Progenitor cell of endocrine pancreas (in vitro differentiated cells): ENCODE measurements at regions not wholly inside any gene's neighbourhood (a gene's known extent, or its start where the extent isn't known, plus 50 kb on each side); places are given as distances from the start of the nearest gene placed in this dataset.

Source experiments
- DNase-seq: peaks from one replicate; pipeline ENCODE4 v3.0.0; 2021; ENCODE audit warnings: low spot score; ENCODE audit not compliant: unreplicated experiment
- H3K27ac Mint-ChIP-seq: 2 replicates; pipeline ENCODE4 v1.8.0; 2021; ENCODE audit warnings: mild to moderate bottlenecking, moderate library complexity, mixed read lengths
- H3K27me3 Mint-ChIP-seq: 2 replicates; pipeline ENCODE4 v1.8.0; 2021; ENCODE audit warnings: mixed read lengths
- H3K36me3 Mint-ChIP-seq: 2 replicates; pipeline ENCODE4 v1.8.0; 2022; ENCODE audit warnings: mixed read lengths; ENCODE audit not compliant: insufficient read depth
- H3K4me1 Mint-ChIP-seq: 2 replicates; pipeline ENCODE4 v1.8.0; 2021; ENCODE audit warnings: low read depth, mixed read lengths
- H3K4me3 Mint-ChIP-seq: 2 replicates; pipeline ENCODE4 v1.8.0; 2021; ENCODE audit warnings: low read depth, mild to moderate bottlenecking, moderate library complexity, mixed read lengths
- H3K9me3 Mint-ChIP-seq: 2 replicates; pipeline ENCODE4 v1.8.0; 2021; ENCODE audit warnings: low read depth, mixed read lengths
- TF ChIP-seq, protein P1 (sequence below): fragments of 200-600 bp; sonication (generic); IDR thresholded peaks from one replicate; pipeline ENCODE4 v1.5.0; 2021; ENCODE audit warnings: antibody characterized with exemption, mild to moderate bottlenecking; ENCODE audit not compliant: unreplicated experiment

DNA sequence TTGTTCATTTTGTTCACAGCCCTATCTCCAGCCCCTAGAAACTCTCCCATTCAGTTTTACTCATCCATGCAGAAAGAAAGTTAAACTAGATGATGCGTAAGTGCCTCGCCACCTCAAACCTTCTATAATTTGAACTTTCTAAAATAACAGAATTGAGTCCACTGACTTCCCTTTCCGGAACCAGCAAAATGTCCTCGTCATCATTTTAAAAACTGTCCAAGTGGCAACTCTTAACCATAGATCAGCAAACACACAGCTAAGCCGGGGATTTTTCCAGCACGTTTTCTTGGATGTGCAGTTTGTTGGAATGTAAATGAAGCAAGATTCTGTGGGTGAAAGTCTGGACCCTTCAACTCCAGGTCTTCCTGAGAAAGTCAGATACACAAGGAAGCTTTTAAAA is 369.7 kb upstream of the ERCC4 start:
- Mint-ChIP-seq H3K36me3 (no peaks in the 10 kb centered on the region), H3K27me3 (peaks cover 6% of the 10 kb centered on the region), H3K4me1 (no peaks in the 10 kb centered on the region), H3K4me3 (no peak overlapping the region), H3K9me3 (no peaks in the 10 kb centered on the region), H3K27ac (no peak overlapping the region)
- DNase-seq, result no peak
- TF ChIP-seq, protein P1, sequence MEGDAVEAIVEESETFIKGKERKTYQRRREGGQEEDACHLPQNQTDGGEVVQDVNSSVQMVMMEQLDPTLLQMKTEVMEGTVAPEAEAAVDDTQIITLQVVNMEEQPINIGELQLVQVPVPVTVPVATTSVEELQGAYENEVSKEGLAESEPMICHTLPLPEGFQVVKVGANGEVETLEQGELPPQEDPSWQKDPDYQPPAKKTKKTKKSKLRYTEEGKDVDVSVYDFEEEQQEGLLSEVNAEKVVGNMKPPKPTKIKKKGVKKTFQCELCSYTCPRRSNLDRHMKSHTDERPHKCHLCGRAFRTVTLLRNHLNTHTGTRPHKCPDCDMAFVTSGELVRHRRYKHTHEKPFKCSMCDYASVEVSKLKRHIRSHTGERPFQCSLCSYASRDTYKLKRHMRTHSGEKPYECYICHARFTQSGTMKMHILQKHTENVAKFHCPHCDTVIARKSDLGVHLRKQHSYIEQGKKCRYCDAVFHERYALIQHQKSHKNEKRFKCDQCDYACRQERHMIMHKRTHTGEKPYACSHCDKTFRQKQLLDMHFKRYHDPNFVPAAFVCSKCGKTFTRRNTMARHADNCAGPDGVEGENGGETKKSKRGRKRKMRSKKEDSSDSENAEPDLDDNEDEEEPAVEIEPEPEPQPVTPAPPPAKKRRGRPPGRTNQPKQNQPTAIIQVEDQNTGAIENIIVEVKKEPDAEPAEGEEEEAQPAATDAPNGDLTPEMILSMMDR, result no peak

DNA sequence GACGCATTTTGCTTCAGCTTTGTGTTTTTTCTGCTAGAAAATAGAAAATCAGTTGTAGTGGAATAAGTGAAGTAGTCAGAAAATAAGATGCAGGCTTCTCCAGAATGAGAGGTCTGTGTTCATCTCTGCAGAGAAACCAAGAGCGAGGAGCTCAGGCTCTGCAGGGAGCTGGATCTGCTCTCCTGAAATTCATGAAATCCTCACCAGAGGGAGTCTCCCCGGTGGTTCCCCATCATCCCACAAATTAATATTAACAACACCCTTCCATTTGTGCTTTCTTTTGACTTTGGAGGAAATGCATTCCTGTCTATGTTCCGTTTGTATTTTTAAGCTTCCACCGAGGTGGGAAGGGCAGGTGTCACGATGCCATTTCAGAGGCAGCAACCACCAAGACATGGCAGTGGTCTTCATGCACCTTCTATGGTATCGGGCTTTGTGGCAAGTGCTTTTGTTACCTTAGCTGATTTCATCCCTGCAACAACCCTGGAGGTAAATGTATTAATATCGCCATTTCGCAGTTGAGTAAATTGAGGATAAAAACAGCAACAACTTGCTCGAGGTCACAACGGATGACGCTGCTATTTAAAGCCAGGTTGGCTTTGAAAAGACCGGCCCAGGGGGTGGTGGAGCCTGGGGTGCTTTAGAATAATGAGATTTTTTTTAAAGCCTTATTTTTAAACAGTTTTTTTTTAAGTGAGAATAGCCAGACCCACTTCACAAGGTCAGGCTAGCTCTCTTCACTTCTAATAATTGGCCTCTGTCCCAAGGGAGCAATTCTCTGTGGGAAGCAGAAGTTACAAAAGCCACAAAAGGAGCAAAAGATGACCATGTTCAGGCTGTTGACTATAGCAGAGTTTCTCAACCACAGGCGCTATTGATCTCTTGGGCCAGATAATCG is 367.6 kb upstream of the ERCC4 start:
- TF ChIP-seq, protein P1, result peak; percentile 29
- Mint-ChIP-seq H3K36me3 (no peaks in the 10 kb centered on the region), H3K27me3 (peaks cover 3% of the 10 kb centered on the region), H3K27ac (no peak overlapping the region), H3K4me3 (no peak overlapping the region), H3K4me1 (no peaks in the 10 kb centered on the region), H3K9me3 (no peaks in the 10 kb centered on the region)
- no peak for DNase-seq

DNA sequence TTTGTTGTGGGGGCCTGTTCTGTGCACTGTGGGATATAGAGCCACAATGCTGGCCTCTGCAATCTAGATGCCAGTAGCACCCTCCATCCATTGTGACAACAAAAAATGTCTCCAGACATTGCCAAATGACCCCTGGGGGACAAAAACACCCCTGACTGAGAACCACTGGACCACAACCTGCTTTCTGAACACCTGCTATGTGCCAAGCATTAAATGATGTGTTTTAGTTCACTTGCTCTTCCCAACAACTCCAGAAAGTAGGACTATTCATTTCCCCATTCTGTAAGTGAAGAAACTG is 367.0 kb upstream of the ERCC4 start:
- Mint-ChIP-seq H3K27ac (no peak overlapping the region), H3K4me1 (no peaks in the 10 kb centered on the region), H3K9me3 (no peaks in the 10 kb centered on the region), H3K36me3 (no peaks in the 10 kb centered on the region), H3K27me3 (peaks cover 3% of the 10 kb centered on the region), H3K4me3 (no peak overlapping the region)
- TF ChIP-seq, protein P1, result no peak
- DNase-seq, result no peak

DNA sequence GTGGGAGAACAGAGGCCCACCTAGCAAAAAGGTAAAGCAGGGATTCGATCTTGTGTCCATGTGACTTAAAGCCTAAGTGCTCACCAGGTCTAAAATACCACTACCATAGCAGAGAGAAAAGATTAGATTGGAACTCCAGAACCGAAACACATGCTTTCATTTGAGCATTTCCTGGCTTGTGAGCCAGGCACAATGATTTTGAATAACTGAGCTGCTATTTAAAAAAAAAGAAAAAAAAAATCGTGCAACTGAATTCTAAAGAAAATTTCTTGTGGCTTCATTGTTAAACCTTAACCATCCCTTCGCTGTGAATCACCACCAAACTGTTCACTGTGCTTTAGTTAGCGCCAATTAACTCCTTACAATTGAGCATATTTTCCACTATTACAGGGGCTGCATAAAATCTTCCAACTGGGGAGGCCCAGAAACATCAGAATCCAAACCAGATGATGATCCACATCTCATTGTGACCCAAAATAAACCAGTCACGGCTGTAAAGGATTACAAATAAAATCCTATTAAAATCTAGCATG is 366.4 kb upstream of the ERCC4 start:
- no peak overlapping the region for H3K27ac Mint-ChIP-seq
- H3K36me3 Mint-ChIP-seq, result no peaks in the 10 kb centered on the region
- TF ChIP-seq, protein P1, result no peak
- peaks cover 3% of the 10 kb centered on the region for H3K27me3 Mint-ChIP-seq
- H3K4me1 Mint-ChIP-seq, result no peaks in the 10 kb centered on the region
- DNase-seq, result no peak
- no peak overlapping the region for H3K4me3 Mint-ChIP-seq
- H3K9me3 Mint-ChIP-seq, result no peaks in the 10 kb centered on the region

DNA sequence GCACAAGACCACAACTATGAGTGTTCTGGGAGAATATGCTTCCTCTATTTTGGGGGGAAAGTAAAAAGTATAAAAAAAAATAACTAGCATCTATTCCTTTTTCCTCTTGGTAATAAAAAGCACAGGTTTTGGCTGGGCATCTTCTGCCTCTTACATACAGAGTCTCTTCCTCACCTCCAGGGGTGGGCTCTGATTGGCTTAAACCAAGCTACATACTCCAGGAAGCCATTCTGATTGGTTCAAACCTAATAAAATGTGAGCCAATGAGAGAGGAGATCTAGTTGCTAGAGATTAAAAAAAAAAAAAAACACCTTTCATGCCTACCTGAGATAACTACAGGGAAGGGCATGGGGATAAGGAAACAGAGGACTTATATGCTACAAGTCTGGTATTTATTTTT is 365.9 kb upstream of the ERCC4 start:
- Mint-ChIP-seq H3K9me3 (no peaks in the 10 kb centered on the region), H3K27me3 (peaks cover 3% of the 10 kb centered on the region), H3K4me1 (no peaks in the 10 kb centered on the region), H3K36me3 (no peaks in the 10 kb centered on the region), H3K27ac (no peak overlapping the region), H3K4me3 (no peak overlapping the region)
- TF ChIP-seq, protein P1, result no peak
- DNase-seq, result no peak
